ENCODE measurements at regions not wholly inside any gene's neighbourhood (a gene's known extent, or its start where the extent isn't known, plus 50 kb on each side); places are given as distances from the start of the nearest gene placed in this dataset.
"Not testable (repeated sequence)": the region's sequence is repeated elsewhere in the genome, so short reads cannot be mapped to it uniquely, and the experiment has no call there.

- no peak for DNase-seq
These were observed 127.7 kb downstream of the ALDH8A1 start for GRCh38 chr6:134821928-134822864.

- no peak for DNase-seq
These were observed 128.5 kb downstream of the ALDH8A1 start for GRCh38 chr6:134821397-134821796.

DNA sequence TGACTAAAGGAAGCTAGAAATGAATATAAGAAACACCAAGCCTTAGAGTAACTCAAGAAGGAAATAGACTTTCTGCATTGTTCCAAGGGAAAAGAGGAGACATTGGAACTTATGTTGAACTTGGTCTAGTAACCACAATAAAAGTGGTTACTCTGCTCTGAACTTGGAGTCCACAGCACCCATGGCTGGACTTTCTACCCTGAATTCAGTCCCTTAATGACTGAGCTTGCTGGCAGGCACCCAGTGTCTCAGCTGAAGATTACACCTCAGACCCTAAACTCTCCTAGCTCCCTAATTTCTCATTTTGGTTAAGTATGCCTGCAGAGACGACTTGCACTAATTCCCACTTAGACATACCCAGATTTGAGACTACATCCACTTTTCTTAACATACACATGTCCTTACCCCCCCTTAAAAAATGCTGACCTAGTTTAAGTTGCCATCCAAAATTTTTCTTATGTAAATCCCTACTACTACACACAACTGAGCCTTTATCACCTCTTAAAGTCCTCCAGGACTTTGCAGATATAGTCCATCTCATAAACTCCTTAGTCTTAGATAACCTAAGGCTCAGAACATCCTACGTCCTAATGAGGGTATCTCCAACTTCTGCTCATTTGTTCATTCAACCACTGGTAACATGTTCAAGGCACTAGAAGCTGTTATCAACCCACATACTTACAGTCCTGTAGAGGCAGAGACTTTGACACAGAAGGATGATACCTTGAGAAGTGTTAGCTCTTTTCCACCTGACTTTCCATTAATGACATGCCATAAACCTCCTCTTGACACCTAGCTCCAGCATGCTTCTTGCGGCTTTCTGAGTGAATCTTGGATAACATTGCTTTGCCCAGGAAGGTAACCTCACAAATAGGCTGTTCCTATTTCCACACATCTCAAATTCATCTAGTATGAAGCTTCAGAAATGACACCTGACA, 129.8 kb downstream of the ALDH8A1 start:
- DNase-seq = no peak

- no peak for DNase-seq
These were observed 130.7 kb downstream of the ALDH8A1 start for GRCh38 chr6:134819236-134819635.

DNA sequence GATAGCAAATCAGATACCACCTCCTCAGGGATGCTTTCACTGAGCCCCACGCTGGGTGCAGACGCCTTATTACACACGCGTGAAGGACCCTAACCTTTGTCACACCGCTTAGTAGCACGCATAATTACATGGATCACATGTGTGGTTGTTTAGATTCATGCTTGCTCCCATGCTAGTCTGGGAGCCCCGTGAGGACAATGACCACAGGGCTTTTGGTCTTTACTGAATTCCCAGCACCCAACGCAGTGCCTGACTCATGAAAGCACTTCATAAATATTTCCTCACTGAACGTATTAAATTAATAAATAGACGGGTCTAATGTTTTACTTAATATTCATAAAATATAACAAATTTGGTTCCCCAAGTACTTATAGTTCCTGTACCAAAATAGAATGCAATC, 132.5 kb downstream of the ALDH8A1 start:
- DNase-seq = no peak

- no peak for DNase-seq
These were observed 133.1 kb downstream of the ALDH8A1 start for GRCh38 chr6:134816780-134817179.

DNA sequence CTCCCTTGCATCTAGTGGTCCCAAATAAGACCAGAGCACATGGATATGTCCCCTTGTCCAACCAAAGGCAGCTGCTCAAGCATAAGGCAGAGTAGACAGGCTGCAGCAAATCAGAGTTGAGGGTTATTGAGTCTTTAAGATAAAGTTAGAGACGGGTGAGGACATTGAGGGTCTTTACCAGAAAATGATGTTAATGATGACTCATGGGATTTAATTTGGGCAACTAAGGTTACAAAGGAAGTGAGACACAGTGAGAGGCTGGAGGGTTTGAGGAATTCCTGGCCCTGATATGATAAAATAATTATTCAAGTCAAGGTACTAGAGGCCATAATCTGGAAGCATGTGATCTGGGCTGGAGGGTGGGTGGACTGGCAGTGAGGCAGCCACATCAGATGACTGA, 133.6 kb downstream of the ALDH8A1 start:
- DNase-seq = no peak

DNA sequence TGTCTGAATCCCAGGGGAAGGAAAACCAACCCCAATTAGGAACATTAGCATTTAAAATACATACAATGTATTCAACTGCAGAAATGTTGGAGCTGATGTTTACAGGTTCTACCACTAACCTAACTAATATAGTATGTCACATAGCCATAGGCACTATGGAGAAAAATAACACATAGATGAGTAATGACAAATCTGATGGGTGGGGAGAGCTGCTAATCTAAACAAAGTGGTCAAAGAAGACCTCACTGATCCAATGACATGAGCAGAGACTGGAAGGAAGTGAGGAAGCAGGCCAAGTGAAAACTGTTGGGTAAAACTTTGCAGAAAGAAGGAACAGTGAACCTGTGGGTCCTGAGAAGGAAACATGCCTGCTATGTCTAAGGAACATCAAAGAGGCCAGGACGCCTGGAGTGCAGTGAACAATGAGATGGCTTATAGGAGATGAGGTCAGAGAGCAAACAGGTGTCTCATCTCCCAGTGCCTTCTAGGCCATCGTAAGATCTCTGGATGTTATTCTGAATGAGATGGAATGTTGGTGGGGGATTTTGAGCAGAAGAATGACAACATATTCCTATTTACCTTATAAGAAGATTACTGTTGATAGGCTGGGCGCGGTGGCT, 135.7 kb downstream of the ALDH8A1 start:
- no peak for DNase-seq

DNA sequence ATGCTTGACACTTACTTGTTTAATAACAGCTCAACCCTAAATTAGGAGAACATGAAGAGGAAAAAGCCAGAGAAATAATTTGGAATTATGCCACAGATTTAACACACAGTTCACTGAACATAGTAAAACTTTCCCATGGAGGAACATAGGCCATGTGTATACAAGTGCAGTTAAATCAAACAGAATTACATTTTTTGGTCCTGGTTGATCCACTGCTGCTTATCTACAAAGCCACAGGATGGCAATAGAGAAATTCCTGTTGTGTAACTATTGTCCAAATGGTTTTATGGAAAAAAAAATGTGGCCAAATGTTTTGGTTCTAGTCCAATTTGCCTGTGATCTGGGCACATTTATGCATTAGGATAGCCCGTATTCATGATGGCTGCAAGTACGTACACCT, 136.8 kb downstream of the ALDH8A1 start:
- DNase-seq = no peak

- DNase-seq = no peak
These were observed 139.5 kb downstream of the ALDH8A1 start for GRCh38 chr6:134810402-134810801.

GRCh38 chr6:134809130-134809529, 140.8 kb downstream of the ALDH8A1 start:
- no peak for DNase-seq

GRCh38 chr6:134806180-134806798, 143.6 kb downstream of the ALDH8A1 start:
- DNase-seq = no peak

GRCh38 chr6:134805168-134805567, 144.7 kb downstream of the ALDH8A1 start:
- no peak for DNase-seq

- DNase-seq = not testable (repeated sequence)
These were observed 145.6 kb downstream of the ALDH8A1 start for GRCh38 chr6:134804311-134804710.

GRCh38 chr6:134802426-134803058, 147.4 kb downstream of the ALDH8A1 start:
- DNase-seq = no peak

DNA sequence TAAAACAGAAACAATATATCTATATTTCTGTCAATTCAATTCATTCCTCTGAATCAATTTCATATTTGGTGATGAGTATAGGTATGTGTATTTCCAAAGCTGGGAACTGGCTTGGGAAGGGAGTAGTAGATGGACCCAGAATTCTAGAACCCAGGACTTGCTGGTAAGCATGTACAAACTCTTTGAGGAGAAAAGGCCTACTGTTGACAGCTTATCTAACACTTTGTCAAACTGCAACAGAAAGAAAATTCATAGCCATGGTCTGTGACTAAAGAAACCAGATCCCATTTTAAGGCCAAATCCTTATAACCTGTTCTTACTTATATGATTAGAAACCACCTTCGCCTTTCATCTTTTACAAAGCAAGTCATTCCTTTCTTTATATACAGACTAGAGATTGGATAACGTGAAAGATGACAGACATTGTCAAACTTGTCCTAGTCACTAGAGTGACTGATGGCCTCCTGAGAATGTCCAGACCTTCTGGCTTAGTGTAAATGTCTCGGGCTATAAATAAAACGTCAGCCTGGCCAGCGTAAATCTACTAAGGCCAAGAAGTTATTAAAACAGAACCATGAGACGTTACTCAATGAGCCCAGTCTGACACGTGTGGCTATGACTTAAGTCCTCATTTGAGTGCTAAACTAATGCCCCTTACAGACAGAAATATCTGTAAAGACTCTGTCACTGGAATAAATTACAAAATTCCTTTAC, 152.3 kb downstream of the ALDH8A1 start:
- no peak for DNase-seq

DNA sequence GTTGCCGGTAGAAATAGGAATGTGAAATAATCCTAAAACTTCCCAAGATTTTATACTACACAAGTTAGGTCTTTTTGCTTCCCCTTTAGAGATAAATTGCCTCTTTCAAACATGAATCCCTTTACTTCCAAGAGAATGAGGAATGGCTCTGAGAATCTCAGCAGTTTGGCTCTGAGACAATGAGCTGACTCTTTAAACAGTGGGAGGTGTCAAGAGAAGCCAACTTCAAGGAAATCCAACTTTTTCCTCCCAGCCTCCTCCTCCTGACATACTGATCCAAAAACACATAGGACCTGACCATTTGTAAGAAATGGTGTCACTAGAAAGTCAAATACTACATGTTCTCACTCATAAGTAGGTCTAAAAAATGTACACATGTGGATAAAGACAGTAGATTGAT, 154.2 kb downstream of the ALDH8A1 start:
- no peak for DNase-seq

- DNase-seq = no peak
These were observed 154.9 kb downstream of the ALDH8A1 start for GRCh38 chr6:134795001-134795400.

- DNase-seq = not testable (repeated sequence)
These were observed 158.6 kb downstream of the ALDH8A1 start for GRCh38 chr6:134791243-134791843.

DNA sequence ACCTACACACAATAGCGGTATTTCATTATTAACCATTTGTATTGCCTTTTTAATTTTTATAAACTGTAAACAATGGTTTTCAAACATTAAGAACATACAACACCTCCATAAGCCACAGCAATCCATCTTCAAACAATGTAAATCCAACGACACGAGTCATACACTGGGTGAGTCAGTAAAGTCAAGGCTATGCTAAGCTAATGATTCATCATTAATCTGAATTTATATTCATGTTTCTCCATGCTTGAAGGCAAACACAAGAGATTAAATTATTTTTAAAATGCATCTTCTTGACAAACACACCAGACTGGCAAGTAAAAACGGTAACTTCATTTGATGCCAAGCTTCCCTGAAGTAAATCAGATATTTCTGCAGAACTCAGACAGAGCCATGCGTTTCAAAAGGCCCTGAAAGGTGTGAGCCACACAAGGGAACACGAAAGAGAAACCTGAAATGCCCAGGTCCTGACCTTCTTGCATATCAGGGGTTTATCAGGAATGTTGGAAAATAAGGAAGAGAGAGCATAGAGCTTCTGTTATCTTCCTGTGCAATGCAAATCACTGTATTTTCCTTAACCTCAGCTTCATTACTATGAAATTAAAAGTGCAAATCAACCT, 162.5 kb downstream of the ALDH8A1 start:
- no peak for DNase-seq

Data from occipital lobe (tissue), 1 donor.